ENCODE measurements at regions not wholly inside any gene's neighbourhood (a gene's known extent, or its start where the extent isn't known, plus 50 kb on each side); places are given as distances from the start of the nearest gene placed in this dataset.

- no peak overlapping the region for H3K4me3 ChIP-seq (ENCODE audit: low read depth, low read length)
- H3K4me1 ChIP-seq (ENCODE audit: control insufficient read depth, insufficient read depth, low read length), result no peaks in the 10 kb centered on the region
- no peaks in the 10 kb centered on the region for H3K36me3 ChIP-seq (ENCODE audit: control insufficient read depth, insufficient read depth, low read length)
- peak overlapping the region; percentile 40 for H3K27ac ChIP-seq (ENCODE audit: low read depth, low read length)
- no peaks in the 10 kb centered on the region for H3K9me3 ChIP-seq (ENCODE audit: control insufficient read depth, insufficient read depth, low read length)
- no CpG with 5 or more reads among the region's 3 CpGs for WGBS (ENCODE audit: insufficient coverage)
- DNase-seq (ENCODE audit: low read depth in 4 of 6, low spot score in 6 of 6), result no peak
- no peaks in the 10 kb centered on the region for H3K27me3 ChIP-seq (ENCODE audit: control insufficient read depth, insufficient read depth, low read length)
Measured at GRCh38 chr13:33722216-33722915, 95.6 kb upstream of the RFC3 start.

GRCh38 chr13:33723365-33723764, 94.6 kb upstream of the RFC3 start:
- Histone ChIP-seq H3K4me1 (ENCODE audit: control insufficient read depth, insufficient read depth, low read length) (peaks cover 2% of the 10 kb centered on the region), H3K27me3 (ENCODE audit: control insufficient read depth, insufficient read depth, low read length) (no peaks in the 10 kb centered on the region), H3K27ac (ENCODE audit: low read depth, low read length) (no peak overlapping the region), H3K4me3 (ENCODE audit: low read depth, low read length) (no peak overlapping the region), H3K9me3 (ENCODE audit: control insufficient read depth, insufficient read depth, low read length) (no peaks in the 10 kb centered on the region), H3K36me3 (ENCODE audit: control insufficient read depth, insufficient read depth, low read length) (no peaks in the 10 kb centered on the region)
- no peak for DNase-seq (ENCODE audit: low read depth in 4 of 6, low spot score in 6 of 6)

- 0% methylated on average over 2 of the region's 4 CpGs for WGBS (ENCODE audit: insufficient coverage)
- peak; percentile 66 to 97 (median 78) for DNase-seq (ENCODE audit: low read depth in 4 of 6, low spot score in 6 of 6)
- no peak overlapping the region for H3K4me3 ChIP-seq (ENCODE audit: low read depth, low read length)
Measured at GRCh38 chr13:33723772-33724435, 94.0 kb upstream of the RFC3 start.

GRCh38 chr13:33725340-33725739, 92.6 kb upstream of the RFC3 start:
- Histone ChIP-seq H3K9me3 (ENCODE audit: control insufficient read depth, insufficient read depth, low read length) (no peaks in the 10 kb centered on the region), H3K4me3 (ENCODE audit: low read depth, low read length) (no peak overlapping the region), H3K4me1 (ENCODE audit: control insufficient read depth, insufficient read depth, low read length) (peaks cover 3% of the 10 kb centered on the region), H3K27ac (ENCODE audit: low read depth, low read length) (no peak overlapping the region), H3K36me3 (ENCODE audit: control insufficient read depth, insufficient read depth, low read length) (no peaks in the 10 kb centered on the region), H3K27me3 (ENCODE audit: control insufficient read depth, insufficient read depth, low read length) (no peaks in the 10 kb centered on the region)
- 92% methylated on average over 2 of the region's 2 CpGs for WGBS (ENCODE audit: insufficient coverage)
- no peak for DNase-seq (ENCODE audit: low read depth in 4 of 6, low spot score in 6 of 6)

More at GRCh38 chr13:33723772-33724435, 94.0 kb upstream of the RFC3 start:
- no peaks in the 10 kb centered on the region for H3K27me3 ChIP-seq (ENCODE audit: control insufficient read depth, insufficient read depth, low read length)
- no peak overlapping the region for H3K27ac ChIP-seq (ENCODE audit: low read depth, low read length)
- H3K9me3 ChIP-seq (ENCODE audit: control insufficient read depth, insufficient read depth, low read length), result no peaks in the 10 kb centered on the region
- H3K4me1 ChIP-seq (ENCODE audit: control insufficient read depth, insufficient read depth, low read length), result peaks cover 3% of the 10 kb centered on the region
- H3K36me3 ChIP-seq (ENCODE audit: control insufficient read depth, insufficient read depth, low read length), result no peaks in the 10 kb centered on the region

- no peaks in the 10 kb centered on the region for H3K36me3 ChIP-seq (ENCODE audit: control insufficient read depth, insufficient read depth, low read length)
- WGBS (ENCODE audit: insufficient coverage), result no CpG with 5 or more reads among the region's 4 CpGs
- H3K4me3 ChIP-seq (ENCODE audit: low read depth, low read length), result no peak overlapping the region
- peak overlapping the region; percentile 45 for H3K27ac ChIP-seq (ENCODE audit: low read depth, low read length)
- H3K9me3 ChIP-seq (ENCODE audit: control insufficient read depth, insufficient read depth, low read length), result no peaks in the 10 kb centered on the region
- H3K4me1 ChIP-seq (ENCODE audit: control insufficient read depth, insufficient read depth, low read length), result peaks cover 3% of the 10 kb centered on the region
- DNase-seq (ENCODE audit: low read depth in 4 of 6, low spot score in 6 of 6), result no peak
- no peaks in the 10 kb centered on the region for H3K27me3 ChIP-seq (ENCODE audit: control insufficient read depth, insufficient read depth, low read length)
Measured at GRCh38 chr13:33727297-33728083, 90.5 kb upstream of the RFC3 start.

GRCh38 chr13:33728271-33729037, 89.5 kb upstream of the RFC3 start:
- H3K36me3 ChIP-seq (ENCODE audit: control insufficient read depth, insufficient read depth, low read length), result no peaks in the 10 kb centered on the region
- H3K9me3 ChIP-seq (ENCODE audit: control insufficient read depth, insufficient read depth, low read length), result no peaks in the 10 kb centered on the region
- H3K27ac ChIP-seq (ENCODE audit: low read depth, low read length), result peak overlapping the region; percentile 45
- H3K27me3 ChIP-seq (ENCODE audit: control insufficient read depth, insufficient read depth, low read length), result no peaks in the 10 kb centered on the region
- H3K4me3 ChIP-seq (ENCODE audit: low read depth, low read length), result no peak overlapping the region
- peaks cover 3% of the 10 kb centered on the region for H3K4me1 ChIP-seq (ENCODE audit: control insufficient read depth, insufficient read depth, low read length)
- 67% methylated on average over 6 of the region's 7 CpGs for WGBS (ENCODE audit: insufficient coverage)
- peak in 2 of 6 donors; percentile 42 to 46 for DNase-seq (ENCODE audit: low read depth in 4 of 6, low spot score in 6 of 6)

GRCh38 chr13:33730147-33730546, 87.8 kb upstream of the RFC3 start:
- Histone ChIP-seq H3K9me3 (ENCODE audit: control insufficient read depth, insufficient read depth, low read length) (no peaks in the 10 kb centered on the region), H3K4me1 (ENCODE audit: control insufficient read depth, insufficient read depth, low read length) (peaks cover 3% of the 10 kb centered on the region), H3K4me3 (ENCODE audit: low read depth, low read length) (no peak overlapping the region), H3K27me3 (ENCODE audit: control insufficient read depth, insufficient read depth, low read length) (no peaks in the 10 kb centered on the region), H3K27ac (ENCODE audit: low read depth, low read length) (no peak overlapping the region), H3K36me3 (ENCODE audit: control insufficient read depth, insufficient read depth, low read length) (no peaks in the 10 kb centered on the region)
- no peak for DNase-seq (ENCODE audit: low read depth in 4 of 6, low spot score in 6 of 6)
- no CpG with 5 or more reads among the region's 1 CpG for WGBS (ENCODE audit: insufficient coverage)

GRCh38 chr13:33730619-33731018, 87.3 kb upstream of the RFC3 start:
- Histone ChIP-seq H3K27ac (ENCODE audit: low read depth, low read length) (no peak overlapping the region), H3K4me3 (ENCODE audit: low read depth, low read length) (no peak overlapping the region), H3K4me1 (ENCODE audit: control insufficient read depth, insufficient read depth, low read length) (peaks cover 3% of the 10 kb centered on the region), H3K9me3 (ENCODE audit: control insufficient read depth, insufficient read depth, low read length) (no peaks in the 10 kb centered on the region), H3K36me3 (ENCODE audit: control insufficient read depth, insufficient read depth, low read length) (no peaks in the 10 kb centered on the region), H3K27me3 (ENCODE audit: control insufficient read depth, insufficient read depth, low read length) (no peaks in the 10 kb centered on the region)
- DNase-seq (ENCODE audit: low read depth in 4 of 6, low spot score in 6 of 6), result no peak
- 67% methylated on average over 1 of the region's 5 CpGs for WGBS (ENCODE audit: insufficient coverage)

GRCh38 chr13:33735276-33735675, 82.7 kb upstream of the RFC3 start:
- no peaks in the 10 kb centered on the region for H3K36me3 ChIP-seq (ENCODE audit: control insufficient read depth, insufficient read depth, low read length)
- H3K27me3 ChIP-seq (ENCODE audit: control insufficient read depth, insufficient read depth, low read length), result no peaks in the 10 kb centered on the region
- no peak overlapping the region for H3K27ac ChIP-seq (ENCODE audit: low read depth, low read length)
- WGBS (ENCODE audit: insufficient coverage), result no CpG with 5 or more reads among the region's 1 CpG
- peaks cover 4% of the 10 kb centered on the region for H3K4me1 ChIP-seq (ENCODE audit: control insufficient read depth, insufficient read depth, low read length)
- no peak overlapping the region for H3K4me3 ChIP-seq (ENCODE audit: low read depth, low read length)
- no peaks in the 10 kb centered on the region for H3K9me3 ChIP-seq (ENCODE audit: control insufficient read depth, insufficient read depth, low read length)
- no peak for DNase-seq (ENCODE audit: low read depth in 4 of 6, low spot score in 6 of 6)
